Body of pancreas (tissue), 4 donors: ENCODE measurements at regions not wholly inside any gene's neighbourhood (a gene's known extent, or its start where the extent isn't known, plus 50 kb on each side); places are given as distances from the start of the nearest gene placed in this dataset.

ENCODE experiments used
- CTCF ChIP-seq, 7 experiments: fragments of 450-650 bp in 4 of 7; fragments of 200-600 bp in 3 of 7; sonication (generic) in 3 of 7; IDR thresholded peaks; one replicate each; pipeline ENCODE4 v1.5.1; 2016 to 2019; ENCODE audit warnings: antibody characterized with exemption in 7 of 7
- POLR2A ChIP-seq, 3 donors: fragments of 450-650 bp; IDR thresholded peaks; one replicate each; pipeline ENCODE4 v1.6.1; 2016; ENCODE audit warnings: antibody characterized with exemption in 3 of 3, mild to moderate bottlenecking in 2 of 3

GRCh38 chr16:52727849-52728248 is 180.9 kb upstream of the TOX3 start:
- TF ChIP-seq CTCF (IDR thresholded peaks at IDR 0.05) = no peak
- TF ChIP-seq POLR2A (IDR thresholded peaks at IDR 0.05) = no peak
